MCF 10A (cell line): ENCODE measurements at regions not wholly inside any gene's neighbourhood (a gene's known extent, or its start where the extent isn't known, plus 50 kb on each side); places are given as distances from the start of the nearest gene placed in this dataset.

Experiments
- BruUV-seq: library from RNA; stranded (reverse); fragments of 400-500 nt; replicated peaks from 2 replicates; lab custom pipeline; 2021; lab: Mats Ljungman, UMichigan
- CTCF ChIA-PET: fragments of 300-600 bp; sonication (Branson Sonifier 250); formaldehyde crosslinking; extraction: SDS; loops from one replicate; lab custom pipeline; 2021; ENCODE audit warnings: antibody characterized with exemption, inconsistent platforms; lab: Yijun Ruan, JAX
- POLR2A ChIA-PET: fragments of 300-600, 350-650 bp; sonication (Branson Sonifier 250); formaldehyde crosslinking; extraction: SDS; loops from one replicate; lab custom pipeline; 2020; ENCODE audit warnings: antibody characterized with exemption, inconsistent platforms; lab: Yijun Ruan, JAX
- DNase-seq: peaks from one replicate; pipeline ENCODE4 v3.0.0-alpha.2; 2018; ENCODE audit not compliant: unreplicated experiment
- H3K27ac Mint-ChIP-seq: one replicate; pipeline ENCODE4 v1.8.0; 2022; ENCODE audit warnings: mild to moderate bottlenecking, low read depth, mixed read lengths; ENCODE audit not compliant: unreplicated experiment
- H3K27me3 Mint-ChIP-seq: one replicate; pipeline ENCODE4 v1.8.0; 2022; ENCODE audit warnings: mixed read lengths; ENCODE audit not compliant: insufficient read depth, unreplicated experiment
- H3K36me3 Mint-ChIP-seq: one replicate; pipeline ENCODE4 v1.8.0; 2022; ENCODE audit warnings: mild to moderate bottlenecking, moderate library complexity, mixed read lengths; ENCODE audit not compliant: insufficient read depth, unreplicated experiment
- H3K4me1 Mint-ChIP-seq: one replicate; pipeline ENCODE4 v1.8.0; 2022; ENCODE audit warnings: mixed read lengths; ENCODE audit not compliant: insufficient read depth, unreplicated experiment
- H3K4me3 Mint-ChIP-seq: one replicate; pipeline ENCODE4 v1.8.0; 2022; ENCODE audit warnings: mild to moderate bottlenecking, moderate library complexity, mixed read lengths; ENCODE audit not compliant: unreplicated experiment
- H3K9me3 Mint-ChIP-seq: one replicate; pipeline ENCODE4 v1.8.0; 2022; ENCODE audit warnings: mixed read lengths; ENCODE audit not compliant: unreplicated experiment
- intact Hi-C: fragments of 100-400 bp; cut with micrococcal nuclease; formaldehyde crosslinking; loops from 2 replicates; pipeline ENCODE4 v1.14.1; 2022
- TF ChIP-seq, protein P1 (sequence below): fragments of 200-600 bp; IDR thresholded peaks from one replicate; pipeline ENCODE4 v1.8.0; 2022; ENCODE audit warnings: antibody characterized with exemption, mild to moderate bottlenecking; ENCODE audit not compliant: unreplicated experiment

DNA sequence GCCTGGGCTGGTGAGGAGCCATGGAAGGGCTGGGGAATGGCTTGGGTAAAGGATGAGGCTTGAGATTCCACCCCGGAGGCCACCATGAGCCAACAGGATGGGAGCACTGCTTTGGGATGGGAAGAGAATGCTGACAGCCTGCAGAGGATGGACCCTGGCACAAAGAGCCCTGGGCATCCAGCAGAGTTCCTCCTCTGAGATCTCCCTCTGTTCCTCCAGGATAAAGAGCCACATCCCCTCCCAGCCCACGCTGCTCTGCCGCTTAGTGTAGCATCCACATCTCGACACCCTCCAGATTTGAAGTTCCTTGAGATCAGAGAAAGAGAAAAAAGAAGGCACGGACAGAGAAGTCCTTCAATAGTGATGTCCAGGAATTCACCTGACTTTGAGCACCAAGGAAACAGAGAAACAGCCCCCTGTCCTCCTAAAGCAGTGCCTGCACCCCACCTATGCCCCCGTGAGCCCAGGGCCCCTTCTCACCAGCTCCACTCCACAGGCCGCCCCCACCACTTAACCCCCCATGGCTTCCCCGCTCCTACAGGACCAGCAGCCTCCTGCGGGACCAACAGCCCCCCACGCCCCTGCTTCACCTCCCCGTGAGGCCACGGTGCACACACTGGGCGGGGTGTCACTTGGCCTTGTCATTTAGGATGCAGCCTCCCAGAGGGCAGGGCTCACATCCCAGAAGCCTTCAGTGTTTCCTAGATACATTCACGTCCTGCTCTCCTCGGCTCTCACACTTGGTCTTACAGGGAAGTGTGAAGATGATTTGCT lies 180.5 kb downstream of the SHANK2 start:
- BruUV-seq = no TSS peak
- no peaks in the 10 kb centered on the region for H3K4me1 Mint-ChIP-seq
- CTCF ChIA-PET = no interaction called here
- no peak overlapping the region for H3K27ac Mint-ChIP-seq
- intact Hi-C loops = no loop called here
- no peaks in the 10 kb centered on the region for H3K27me3 Mint-ChIP-seq
- H3K9me3 Mint-ChIP-seq = peaks cover 5% of the 10 kb centered on the region
- H3K36me3 Mint-ChIP-seq = no peaks in the 10 kb centered on the region
- no peak for DNase-seq
- POLR2A ChIA-PET = no interaction called here
- TF ChIP-seq, protein P1, sequence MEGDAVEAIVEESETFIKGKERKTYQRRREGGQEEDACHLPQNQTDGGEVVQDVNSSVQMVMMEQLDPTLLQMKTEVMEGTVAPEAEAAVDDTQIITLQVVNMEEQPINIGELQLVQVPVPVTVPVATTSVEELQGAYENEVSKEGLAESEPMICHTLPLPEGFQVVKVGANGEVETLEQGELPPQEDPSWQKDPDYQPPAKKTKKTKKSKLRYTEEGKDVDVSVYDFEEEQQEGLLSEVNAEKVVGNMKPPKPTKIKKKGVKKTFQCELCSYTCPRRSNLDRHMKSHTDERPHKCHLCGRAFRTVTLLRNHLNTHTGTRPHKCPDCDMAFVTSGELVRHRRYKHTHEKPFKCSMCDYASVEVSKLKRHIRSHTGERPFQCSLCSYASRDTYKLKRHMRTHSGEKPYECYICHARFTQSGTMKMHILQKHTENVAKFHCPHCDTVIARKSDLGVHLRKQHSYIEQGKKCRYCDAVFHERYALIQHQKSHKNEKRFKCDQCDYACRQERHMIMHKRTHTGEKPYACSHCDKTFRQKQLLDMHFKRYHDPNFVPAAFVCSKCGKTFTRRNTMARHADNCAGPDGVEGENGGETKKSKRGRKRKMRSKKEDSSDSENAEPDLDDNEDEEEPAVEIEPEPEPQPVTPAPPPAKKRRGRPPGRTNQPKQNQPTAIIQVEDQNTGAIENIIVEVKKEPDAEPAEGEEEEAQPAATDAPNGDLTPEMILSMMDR = no peak
- H3K4me3 Mint-ChIP-seq = no peak overlapping the region

- H3K27me3 Mint-ChIP-seq = no peaks in the 10 kb centered on the region
- CTCF ChIA-PET = no interaction called here
- H3K9me3 Mint-ChIP-seq = peaks cover 5% of the 10 kb centered on the region
- H3K27ac Mint-ChIP-seq = no peak overlapping the region
- TF ChIP-seq, protein P1 = no peak
- POLR2A ChIA-PET = no interaction called here
- BruUV-seq = no TSS peak
- no peaks in the 10 kb centered on the region for H3K36me3 Mint-ChIP-seq
- no peak for DNase-seq
- no peaks in the 10 kb centered on the region for H3K4me1 Mint-ChIP-seq
- H3K4me3 Mint-ChIP-seq = no peak overlapping the region
- intact Hi-C loops = no loop called here
Observed at GRCh38 chr11:71070490-71071453, 181.6 kb downstream of the SHANK2 start.

GRCh38 chr11:71068963-71069362 lies 183.4 kb downstream of the SHANK2 start:
- Mint-ChIP-seq H3K4me3 (no peak overlapping the region), H3K27ac (no peak overlapping the region), H3K4me1 (no peaks in the 10 kb centered on the region), H3K9me3 (peaks cover 12% of the 10 kb centered on the region), H3K27me3 (no peaks in the 10 kb centered on the region), H3K36me3 (no peaks in the 10 kb centered on the region)
- POLR2A ChIA-PET = no interaction called here
- DNase-seq = no peak
- intact Hi-C loops = no loop called here
- TF ChIP-seq, protein P1 = no peak
- no TSS peak for BruUV-seq
- CTCF ChIA-PET = no interaction called here

GRCh38 chr11:71067753-71068152 lies 184.6 kb downstream of the SHANK2 start:
- CTCF ChIA-PET = no interaction called here
- Mint-ChIP-seq H3K4me1 (no peaks in the 10 kb centered on the region), H3K36me3 (no peaks in the 10 kb centered on the region), H3K27ac (no peak overlapping the region), H3K4me3 (no peak overlapping the region), H3K27me3 (no peaks in the 10 kb centered on the region), H3K9me3 (peaks cover 13% of the 10 kb centered on the region)
- POLR2A ChIA-PET = no interaction called here
- no peak for DNase-seq
- intact Hi-C loops = no loop called here
- no TSS peak for BruUV-seq
- TF ChIP-seq, protein P1 = no peak
